COR-L47 (cell line): ENCODE measurements at regions not wholly inside any gene's neighbourhood (a gene's known extent, or its start where the extent isn't known, plus 50 kb on each side); places are given as distances from the start of the nearest gene placed in this dataset.
"Not testable (repeated sequence)": the region's sequence is repeated elsewhere in the genome, so short reads cannot be mapped to it uniquely, and the experiment has no call there.

Source experiments
- DNase-seq: peaks from one replicate; lab custom pipeline; 2025; lab: John Stamatoyannopoulos, UW

DNA sequence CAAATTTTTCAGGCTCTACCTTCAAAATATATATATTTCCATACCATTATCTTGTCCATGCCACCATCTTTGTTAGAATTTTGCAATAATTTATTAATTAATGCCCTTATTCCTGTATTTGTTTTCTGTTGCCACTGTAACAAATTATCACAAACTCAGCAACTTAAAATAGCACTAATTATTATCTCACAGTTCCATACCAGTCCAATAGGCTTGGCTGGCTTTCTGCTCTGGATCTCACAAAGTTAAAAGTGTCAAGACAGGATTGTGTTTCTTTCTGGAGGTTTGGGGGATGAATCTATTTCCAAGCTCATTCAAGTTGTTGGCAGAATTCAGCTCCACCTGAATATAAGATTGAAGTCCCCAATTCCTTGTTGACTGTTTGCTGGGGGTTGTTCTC, 58.6 kb upstream of the SLC38A4 start:
- no peak for DNase-seq

DNA sequence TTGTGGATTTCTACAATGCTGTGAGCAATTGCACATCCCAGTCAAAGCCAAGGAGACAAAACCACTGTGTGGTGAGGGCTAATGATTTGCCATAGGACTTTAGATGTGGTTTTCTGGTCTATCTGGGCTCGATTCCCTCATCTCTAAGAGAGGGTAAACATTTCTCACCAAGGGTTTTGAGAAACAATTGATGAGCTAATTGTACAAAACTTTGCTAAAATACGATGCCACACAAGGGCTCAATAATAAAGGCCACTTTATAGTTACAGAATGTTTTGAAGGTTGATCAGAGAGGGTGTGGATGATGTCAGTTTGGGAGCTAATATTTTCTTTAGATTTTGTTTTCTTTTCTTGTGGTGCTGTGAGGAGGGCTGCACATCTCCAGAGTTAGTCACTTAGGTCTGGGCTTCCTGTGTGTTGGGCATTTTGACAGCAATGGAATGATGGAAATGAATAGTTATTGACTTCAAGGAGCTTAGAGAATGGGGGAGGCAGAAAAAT, 60.8 kb upstream of the SLC38A4 start:
- no peak for DNase-seq

DNA sequence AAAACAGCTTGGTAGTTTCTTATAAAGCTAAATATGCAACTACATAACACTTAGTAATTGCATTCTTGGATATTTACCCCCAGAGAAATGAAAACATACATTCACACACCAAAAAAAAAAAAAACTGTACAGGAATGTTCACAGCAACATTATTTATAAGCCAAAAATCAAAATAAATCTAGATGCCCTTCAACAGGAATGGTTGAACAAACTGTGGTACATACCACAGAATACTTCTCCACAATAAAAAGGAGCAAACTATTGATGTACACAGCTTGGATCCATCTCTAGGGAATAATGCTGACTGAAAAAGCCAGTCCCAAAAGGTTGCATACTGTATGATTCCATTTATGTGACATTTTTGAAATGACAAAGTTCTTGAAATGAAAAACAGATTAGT, 62.1 kb upstream of the SLC38A4 start:
- DNase-seq, result no peak

DNA sequence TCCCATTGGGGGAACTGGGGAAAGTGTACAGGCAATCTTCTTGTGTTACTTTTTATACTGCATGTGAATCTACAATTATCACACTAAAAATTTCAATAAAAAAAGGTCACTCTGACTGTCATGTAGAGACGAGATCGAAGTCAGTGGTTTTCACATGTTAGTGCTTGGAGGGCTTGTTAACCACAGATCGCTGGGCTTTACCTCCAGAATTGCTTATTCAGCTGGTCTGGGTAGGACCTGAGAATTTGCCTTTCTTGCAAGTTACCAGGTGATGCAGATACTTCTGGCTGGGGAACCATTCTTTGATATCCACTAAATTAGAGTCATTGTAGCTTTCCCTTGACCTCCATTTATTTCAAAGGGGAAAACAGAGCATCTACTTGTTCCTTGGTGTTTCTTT, 62.8 kb upstream of the SLC38A4 start:
- DNase-seq, result no peak

DNA sequence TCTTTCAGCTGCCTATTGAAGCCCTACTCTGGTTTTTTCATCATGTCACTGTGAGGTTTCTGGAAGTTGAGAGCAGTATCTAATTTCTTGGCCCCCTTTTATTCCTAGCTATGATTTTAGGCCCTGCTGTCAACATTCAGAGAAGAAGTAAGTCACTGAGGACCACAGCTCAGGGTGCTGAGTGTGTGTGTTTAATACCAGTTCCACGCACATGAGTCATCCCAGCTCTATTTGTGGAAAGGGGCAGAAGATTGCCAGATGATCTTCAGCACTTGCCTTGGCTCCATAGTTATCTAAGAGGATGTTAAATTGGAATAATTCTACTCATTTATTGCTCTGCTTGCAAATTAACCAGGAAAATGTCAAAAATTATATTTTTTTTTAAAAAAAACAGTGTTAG, 65.5 kb upstream of the SLC38A4 start:
- no peak for DNase-seq

DNA sequence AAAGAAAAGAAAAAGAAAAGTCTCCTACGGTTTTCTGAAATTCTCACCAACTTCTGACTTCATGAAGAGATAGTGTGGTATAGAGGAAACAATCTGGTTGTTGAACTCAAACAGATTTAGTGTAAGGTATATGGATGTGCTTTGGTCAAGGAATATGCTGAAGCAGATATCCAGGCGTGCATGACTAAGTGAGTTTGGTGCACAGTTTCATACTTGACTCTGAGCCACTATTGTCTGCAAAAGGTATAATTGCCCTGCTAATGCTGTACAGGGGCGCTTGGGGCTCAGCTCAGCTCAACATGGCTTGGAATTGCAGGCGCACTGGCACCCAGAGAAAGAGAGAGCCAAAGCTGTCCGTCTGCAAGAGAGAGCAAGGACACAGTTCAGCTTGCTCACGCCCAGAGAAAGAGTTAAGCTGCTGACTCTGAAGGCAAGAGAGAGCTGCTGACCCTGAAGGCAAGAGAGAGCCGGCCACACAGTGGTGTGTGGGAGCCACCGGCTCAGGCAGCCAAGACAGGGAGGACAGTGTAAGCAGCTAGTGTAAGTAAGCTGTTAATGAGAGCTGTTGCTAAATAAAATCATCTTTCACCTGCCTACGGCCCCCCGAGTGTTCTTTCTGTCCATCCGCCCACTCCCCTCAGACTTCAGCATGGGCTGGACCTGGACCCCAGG, 66.4 kb upstream of the SLC38A4 start:
- no peak for DNase-seq

DNA sequence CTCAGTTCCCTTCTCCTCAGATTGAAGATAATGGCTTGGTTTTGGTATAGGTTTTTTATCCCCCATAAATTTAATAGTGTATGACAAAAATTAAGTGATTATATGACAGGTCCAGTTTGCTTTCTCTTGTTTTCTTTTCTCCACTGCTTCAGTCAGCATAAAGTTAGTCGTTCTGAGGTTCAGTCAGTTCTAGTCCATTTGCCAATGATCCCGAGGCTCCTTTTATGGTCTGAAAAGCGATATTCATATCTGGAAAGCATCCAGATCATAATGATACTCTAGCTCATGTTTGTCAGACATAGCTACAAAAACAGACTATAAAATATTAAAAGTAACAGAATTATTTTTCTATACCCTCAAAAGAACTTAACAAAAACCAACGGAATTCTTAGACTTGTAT, 67.1 kb upstream of the SLC38A4 start:
- no peak for DNase-seq

DNA sequence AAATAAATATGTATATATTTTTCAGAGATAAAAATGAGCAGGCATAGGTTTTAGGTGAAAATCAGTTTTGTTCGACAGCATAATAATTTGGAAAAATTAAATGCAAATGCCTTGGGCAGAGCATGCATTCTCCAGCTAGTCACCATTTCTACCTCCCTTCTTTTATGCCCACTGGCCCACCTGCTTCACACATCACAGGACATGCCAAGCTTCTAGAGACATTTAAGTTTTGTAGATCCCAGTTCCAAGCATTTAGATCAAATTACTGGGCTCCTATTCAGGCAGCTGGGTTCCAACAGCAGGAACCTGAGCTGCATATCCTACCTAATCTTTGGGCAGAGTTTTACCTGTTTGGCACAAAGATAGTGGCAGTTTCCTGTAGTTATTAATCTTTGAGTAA, 67.6 kb upstream of the SLC38A4 start:
- no peak for DNase-seq

DNA sequence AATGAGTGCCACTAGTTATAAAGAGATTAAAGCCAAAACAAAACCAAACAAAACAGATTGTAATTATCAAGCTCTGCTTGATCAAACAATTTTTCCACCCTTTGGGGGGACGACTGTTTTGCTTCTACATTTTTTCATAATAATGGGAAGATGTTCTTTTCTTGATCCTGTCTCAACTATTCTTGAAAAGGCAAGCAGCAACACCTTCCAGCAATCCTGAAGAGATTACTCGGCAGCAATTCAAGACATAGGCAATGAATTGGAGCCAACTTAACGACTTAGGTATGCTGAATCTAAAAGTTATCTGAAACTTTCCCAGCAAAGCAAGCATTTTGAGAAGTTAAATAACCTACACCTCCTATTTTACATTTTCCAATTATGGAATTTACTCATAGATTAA, 69.9 kb upstream of the SLC38A4 start:
- no peak for DNase-seq

DNA sequence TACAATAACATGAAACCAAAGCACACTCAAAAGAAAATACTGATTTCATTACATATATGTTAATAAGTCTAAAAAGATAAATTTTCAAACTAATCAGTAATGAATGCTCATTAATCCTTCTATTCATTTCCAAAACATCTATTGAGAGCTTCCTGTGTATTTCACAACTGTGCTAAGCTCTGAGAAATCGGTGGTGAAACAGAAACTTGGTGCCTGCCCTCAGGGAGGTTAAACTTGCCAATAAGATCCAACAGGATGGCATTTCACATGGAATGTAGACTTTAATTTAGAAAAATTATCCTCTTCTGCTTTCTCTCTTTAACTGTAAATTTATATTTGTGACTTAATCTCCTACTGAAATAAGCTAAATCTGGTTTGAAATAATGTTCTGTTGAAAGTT, 70.9 kb upstream of the SLC38A4 start:
- DNase-seq, result no peak

DNA sequence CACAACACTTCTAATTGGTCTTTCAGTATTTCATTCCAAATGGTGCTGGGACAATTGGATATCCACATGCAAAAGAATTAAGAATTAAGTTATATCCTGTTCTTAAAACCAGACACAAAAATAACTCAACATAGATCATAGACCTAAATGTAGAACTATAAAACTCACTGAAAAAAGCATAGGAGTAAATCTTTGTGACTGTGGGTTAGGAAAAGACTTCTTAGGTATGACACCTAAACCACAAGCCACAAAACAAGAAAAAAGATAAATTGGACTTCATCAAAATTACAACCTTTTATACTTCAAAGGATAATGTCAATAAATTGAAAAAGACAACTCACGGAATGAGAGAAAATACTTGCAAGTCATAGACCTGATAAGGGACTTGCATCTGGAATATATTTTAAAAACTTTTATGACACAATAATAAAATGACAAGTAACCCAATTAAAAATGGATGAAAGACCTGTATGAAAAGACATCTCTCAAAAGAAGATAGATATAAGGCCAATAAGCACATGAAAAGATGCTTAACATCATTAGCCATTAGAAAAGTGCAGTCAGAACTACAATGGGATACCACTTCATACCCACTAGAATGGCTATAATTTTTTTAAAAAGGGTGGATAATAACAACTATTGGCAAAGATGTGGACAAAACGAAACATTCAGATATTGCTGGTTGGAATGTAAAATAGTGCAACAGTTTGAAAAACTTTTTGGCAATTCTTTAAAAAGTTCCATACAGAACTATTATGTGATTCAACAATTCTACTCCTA, 72.5 kb upstream of the SLC38A4 start:
- DNase-seq, result no peak

DNA sequence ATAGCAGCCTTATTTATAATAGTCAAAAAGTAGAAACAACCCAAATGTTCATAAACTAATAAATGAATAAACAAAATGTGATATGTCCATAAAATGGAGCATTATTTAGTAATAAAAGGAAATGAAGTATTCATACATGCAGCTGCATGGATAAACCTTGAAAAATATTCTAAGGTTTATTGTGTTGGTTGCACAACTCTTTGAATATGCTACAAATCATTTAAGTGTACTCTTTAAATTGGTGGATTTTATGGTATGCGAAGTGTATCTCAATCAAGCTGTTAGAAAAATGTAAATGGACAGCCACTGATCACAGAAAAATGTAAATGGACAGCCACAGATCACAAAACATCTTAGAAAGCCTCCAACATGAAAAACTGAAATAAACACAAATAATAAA, 73.2 kb upstream of the SLC38A4 start:
- DNase-seq, result no peak

DNA sequence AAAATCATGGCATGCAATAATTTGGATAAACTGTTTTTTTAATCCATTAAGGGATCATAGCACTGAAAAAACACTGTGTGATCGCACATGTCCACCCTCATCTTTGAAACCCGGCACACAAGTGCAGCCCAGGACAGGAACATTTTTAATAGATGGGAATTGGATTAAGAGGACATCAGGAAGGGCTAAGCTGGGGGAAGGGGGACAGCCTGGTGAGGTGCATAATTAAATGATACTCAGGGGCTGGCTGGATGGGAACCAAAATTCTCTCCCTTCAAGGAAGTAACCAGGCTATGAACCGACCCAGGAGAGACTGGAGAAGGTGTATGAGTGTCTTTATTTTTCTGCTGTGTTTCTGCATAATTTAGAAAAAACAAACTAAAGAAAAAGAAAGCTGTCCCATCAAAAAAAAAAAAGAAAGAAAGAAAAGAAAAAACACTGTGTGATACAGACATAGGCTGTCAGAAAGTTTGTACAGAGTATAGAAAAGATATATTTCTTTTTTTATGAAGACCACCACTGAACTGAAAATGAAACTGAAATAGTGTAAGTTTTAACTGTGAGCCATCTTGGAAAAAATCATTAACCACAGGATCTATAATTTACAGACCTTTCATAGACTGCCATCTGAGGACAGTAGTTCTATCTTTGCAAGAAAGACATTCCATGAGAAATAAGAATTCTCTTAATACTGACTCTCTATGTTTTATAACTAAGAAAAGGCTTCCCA, 75.1 kb upstream of the SLC38A4 start:
- DNase-seq, result no peak

DNA sequence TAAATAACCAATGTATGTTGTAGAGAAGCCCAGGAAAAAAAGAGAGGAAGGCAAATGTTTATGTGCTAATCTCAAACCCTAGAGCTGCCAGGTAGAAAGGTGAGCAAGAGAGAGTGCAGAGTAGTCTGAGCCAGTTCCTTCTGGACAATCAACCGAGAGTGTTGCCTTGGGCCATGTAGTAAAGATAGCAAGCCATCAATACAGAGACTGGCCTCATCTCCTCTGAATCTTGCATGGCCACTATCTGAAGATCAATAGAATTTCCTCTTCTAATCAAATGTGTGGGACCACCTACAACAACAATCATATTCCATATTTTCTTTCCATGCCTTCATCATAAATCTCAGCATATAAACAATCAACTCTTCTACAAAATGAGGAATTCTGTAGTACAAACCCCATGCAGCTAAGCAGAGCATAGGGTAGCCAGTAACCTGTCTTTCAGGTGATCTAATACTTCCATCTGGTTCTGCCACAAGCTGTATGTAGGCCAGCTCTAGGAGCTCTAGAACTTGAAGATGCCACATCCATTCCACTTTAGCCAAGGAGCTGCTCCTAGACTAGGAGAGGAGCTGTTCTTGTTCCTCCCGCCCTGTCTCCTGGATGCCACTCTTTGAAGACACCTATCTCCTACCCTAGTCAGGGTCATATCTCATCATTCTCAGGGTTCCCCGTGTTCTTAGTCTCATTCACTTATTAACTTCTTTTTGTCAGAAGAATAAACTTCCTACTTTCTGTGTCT, 75.8 kb upstream of the SLC38A4 start:
- no peak for DNase-seq

DNA sequence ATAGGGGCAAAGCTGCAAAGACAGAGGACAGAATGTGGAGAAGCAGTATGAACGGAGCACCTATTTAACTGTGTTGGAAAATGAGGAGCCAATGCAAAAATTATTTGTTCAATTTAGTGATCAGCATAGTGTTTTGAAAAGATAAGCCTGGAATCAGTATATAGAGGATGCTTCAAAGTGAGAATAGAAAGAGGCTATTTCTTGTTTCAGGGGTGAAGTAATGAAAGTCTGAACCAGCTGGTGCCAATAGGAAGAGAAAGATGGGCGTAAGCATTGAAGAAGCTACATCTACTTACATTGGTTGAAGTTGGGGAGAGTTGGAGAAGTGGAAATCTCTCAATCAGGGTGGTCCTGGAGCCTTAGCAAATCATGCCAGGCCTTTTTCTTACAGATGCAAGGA, 77.3 kb upstream of the SLC38A4 start:
- DNase-seq, result no peak

DNA sequence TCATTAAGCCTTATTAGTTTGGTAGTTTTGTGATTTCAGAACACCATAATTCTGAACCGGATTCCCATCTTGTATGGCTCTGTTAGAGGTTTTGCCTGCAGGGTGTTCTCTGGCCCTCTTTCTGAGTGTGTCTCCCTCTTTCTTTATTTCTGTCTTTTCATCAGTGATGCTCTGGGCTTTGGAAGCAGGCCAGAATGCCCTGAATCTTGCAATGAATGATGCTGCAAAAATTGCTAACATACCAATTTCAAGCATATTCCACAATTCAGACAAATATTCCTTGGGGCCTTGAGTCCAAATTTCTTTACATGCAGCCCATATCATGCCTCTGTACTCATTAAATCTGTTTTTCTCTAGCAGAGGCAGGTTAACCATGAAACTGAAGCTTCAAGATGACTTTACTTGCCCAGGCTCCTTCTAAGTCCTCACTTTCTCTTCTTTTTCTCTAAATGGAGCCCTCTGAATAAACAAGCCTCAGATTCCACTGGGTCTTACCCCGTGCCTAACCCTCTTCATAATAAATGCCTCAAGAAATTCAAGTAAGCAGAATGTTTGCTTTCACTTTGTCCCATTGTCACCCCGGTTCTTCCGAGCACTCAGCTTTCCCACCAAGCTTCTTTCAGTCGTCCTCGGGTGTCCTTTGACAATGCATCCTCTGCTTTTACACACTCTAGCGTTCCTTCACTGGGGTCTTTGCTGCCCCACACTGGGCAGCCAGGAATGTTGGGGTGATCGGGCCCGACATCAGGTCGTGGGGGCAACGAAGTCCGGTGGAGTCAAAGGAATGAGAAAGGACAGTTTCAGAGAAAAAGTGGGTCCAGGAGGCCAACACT, 78.8 kb upstream of the SLC38A4 start:
- DNase-seq, result no peak

DNA sequence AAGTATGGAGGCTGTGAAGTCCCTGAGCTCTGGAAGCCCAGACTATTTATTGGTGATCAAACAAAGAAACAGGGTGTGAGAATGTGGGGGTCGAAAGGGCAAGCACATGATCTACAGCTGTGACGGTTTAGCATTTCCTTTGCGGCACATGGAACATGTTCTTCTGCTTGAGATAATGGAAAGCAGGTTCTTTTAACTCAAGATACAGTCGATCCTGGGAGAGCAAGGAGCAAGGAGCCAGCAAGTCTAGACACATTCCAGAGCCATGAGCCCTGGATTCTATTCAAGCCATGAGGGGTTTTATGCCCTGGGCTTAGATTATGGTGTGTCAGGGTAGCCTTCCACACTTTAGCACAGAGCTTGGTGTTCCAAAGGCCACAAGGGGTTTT, 79.4 kb upstream of the SLC38A4 start:
- DNase-seq, result not testable (repeated sequence)

DNA sequence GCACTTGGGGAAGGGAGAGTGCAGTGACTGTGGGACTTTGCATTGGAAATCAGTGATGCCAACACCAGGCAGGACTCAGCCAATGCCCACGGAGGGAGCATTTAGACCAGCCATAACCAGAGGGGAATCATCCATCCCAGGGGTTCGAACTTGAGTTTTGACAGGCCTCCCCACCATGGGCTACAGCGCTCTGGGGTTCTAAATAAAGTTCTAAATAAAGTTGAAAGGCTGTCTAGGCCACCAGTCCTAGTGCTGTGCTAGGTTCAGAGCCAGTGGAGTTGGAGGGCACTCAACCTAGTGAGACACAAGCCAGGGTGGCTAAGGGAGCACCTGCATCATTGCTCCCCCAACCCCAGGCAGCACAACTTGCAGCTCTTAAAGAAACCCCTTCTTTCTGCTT, 82.0 kb upstream of the SLC38A4 start:
- no peak for DNase-seq

DNA sequence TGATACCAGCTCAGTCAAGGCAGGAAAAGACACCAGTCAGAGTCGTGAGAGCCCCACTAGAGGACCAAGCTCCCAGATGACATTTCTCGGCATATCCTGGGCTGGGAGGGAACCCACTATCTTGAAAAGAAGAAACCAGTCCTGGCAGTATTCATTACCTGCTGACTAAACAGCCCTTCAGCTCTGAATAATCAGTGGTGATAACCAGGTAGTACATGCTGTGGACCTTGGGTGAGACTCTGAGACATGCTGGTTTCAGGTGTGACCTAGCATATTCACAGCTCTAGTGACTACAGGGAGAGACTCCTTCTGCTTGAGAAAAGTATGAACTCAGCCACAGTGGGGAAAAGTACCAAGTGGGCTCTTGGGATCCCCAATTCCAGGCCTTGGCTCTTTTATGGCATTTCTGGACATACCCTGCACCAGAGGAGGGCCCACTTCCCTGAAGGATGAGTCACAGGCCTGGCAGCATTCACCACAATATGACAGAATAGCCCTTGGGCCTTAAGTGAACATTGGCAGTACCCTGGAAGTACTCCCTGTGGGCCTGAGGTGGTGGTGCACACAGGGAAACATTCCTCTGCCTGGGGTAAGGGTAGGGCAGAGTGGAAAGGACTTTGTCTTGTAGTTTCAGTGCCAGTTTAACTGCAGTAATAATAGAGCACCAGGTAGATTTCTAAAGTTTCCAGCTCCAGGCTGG, 82.6 kb upstream of the SLC38A4 start:
- DNase-seq, result no peak

DNA sequence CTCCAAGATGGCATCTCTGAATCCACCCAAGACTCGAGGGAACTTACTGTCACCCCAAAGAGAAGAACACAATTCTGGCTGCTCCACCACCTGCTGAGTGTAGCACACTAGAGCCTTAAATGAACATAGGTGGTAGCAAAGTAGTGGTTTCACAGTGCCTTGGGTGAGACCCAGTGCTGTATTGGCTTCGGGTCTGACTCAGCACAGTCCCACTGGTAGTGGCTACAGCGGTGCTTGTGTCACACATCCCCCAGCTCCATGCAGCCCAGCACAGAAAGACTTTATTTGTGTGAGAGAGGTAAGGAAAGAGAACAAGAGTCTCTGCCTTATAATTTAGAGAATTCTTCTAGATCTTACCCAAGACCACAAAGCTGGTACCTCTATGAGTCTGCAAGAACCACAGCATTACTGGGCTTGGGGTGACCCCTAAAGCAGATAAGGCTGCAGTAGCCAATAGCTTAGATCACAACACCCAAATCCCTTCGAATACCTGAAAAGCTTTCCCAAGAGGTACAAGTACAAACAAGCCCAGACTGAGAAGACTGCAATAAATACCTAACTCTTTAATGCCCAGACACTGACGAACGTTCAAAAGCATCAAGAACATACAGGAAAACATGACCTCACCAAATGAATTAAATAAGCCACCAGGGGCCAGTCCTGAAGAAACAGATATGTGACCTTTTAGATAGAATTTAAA, 83.3 kb upstream of the SLC38A4 start:
- DNase-seq, result no peak
